ENCODE measurements at regions not wholly inside any gene's neighbourhood (a gene's known extent, or its start where the extent isn't known, plus 50 kb on each side); places are given as distances from the start of the nearest gene placed in this dataset.

DNA sequence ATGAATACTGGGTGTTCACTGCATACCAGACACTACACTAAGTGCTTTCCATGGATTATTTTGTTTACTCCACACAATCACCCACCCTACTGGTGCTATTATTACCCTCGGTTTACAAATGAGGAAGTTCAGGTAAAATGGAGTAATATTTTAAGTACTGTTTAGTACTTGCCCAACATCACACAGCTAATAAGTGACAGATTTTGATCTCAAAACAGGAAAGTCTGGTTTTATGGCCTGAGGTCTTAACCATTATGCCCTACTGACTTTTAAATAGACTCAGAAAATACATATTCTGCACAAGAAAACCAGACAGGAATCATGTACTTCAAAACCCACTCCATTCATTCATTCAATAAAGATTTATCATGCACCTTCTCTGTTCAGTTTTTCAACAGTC, 431.0 kb upstream of the TLE4 start:
- no peak overlapping the region for H3K9ac ChIP-seq (ENCODE audit: low read depth in 2 of 2, low read length in 2 of 2)
- no peaks in the 10 kb centered on the region for H3K27me3 ChIP-seq
- H3K4me3 ChIP-seq = no peak overlapping the region
- intact Hi-C loops (cut with DNase I) = no loop called here
- no peaks in the 10 kb centered on the region for H3K9me3 ChIP-seq
- H3K27ac ChIP-seq = no peak overlapping the region
- TF ChIP-seq, protein P1, sequence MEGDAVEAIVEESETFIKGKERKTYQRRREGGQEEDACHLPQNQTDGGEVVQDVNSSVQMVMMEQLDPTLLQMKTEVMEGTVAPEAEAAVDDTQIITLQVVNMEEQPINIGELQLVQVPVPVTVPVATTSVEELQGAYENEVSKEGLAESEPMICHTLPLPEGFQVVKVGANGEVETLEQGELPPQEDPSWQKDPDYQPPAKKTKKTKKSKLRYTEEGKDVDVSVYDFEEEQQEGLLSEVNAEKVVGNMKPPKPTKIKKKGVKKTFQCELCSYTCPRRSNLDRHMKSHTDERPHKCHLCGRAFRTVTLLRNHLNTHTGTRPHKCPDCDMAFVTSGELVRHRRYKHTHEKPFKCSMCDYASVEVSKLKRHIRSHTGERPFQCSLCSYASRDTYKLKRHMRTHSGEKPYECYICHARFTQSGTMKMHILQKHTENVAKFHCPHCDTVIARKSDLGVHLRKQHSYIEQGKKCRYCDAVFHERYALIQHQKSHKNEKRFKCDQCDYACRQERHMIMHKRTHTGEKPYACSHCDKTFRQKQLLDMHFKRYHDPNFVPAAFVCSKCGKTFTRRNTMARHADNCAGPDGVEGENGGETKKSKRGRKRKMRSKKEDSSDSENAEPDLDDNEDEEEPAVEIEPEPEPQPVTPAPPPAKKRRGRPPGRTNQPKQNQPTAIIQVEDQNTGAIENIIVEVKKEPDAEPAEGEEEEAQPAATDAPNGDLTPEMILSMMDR (IDR thresholded peaks at IDR 0.05) = no peak
- DNase-seq = no peak
- H3K36me3 ChIP-seq = no peaks in the 10 kb centered on the region
- no peaks in the 10 kb centered on the region for H3K4me1 ChIP-seq

DNA sequence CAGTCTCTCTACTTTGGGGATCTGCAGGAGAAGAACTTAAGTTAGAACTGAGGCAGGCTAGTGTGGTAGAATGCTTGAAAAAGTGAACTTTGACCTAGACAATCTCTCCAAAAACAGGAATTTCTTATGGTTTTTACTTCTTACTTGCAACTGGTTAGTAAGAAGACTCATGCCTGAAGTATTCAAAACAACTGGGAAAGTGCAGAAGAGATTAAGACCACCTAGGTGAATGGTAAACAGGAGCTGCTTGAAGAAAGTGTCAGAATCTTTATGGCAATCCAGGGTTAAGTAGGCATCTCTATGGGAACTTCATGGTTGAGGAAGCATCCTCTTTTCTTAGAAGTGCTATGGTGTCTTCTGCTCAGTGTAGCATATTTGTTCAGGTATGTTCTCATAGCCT, 428.6 kb upstream of the TLE4 start:
- no peak overlapping the region for H3K4me3 ChIP-seq
- H3K9ac ChIP-seq (ENCODE audit: low read depth in 2 of 2, low read length in 2 of 2) = no peak overlapping the region
- DNase-seq = no peak
- no peaks in the 10 kb centered on the region for H3K36me3 ChIP-seq
- no peak overlapping the region for H3K27ac ChIP-seq
- intact Hi-C loops (cut with DNase I) = no loop called here
- H3K27me3 ChIP-seq = no peaks in the 10 kb centered on the region
- no peaks in the 10 kb centered on the region for H3K4me1 ChIP-seq
- TF ChIP-seq, protein P1 (IDR thresholded peaks at IDR 0.05) = no peak
- H3K9me3 ChIP-seq = no peaks in the 10 kb centered on the region

DNA sequence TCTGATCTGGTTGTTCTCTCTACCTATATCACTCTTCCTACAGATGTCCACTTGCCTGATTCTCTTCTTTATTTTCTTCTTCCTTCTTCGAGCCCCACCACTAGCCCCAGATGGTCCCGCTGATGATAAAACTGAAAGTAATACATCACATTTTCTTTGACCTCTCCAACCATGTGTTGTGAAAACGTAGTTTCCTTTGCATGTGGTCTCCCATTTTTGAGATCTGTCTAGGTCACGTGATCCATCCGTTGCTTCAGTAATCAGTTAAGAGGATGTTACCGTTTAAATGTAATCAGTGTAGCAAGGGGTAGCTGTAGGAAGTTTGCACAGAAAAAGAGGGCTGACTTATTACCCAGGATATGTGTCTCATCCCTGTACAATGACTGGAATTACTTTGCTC, 426.3 kb upstream of the TLE4 start:
- Histone ChIP-seq H3K4me3 (no peak overlapping the region), H3K9ac (ENCODE audit: low read depth in 2 of 2, low read length in 2 of 2) (no peak overlapping the region), H3K9me3 (no peaks in the 10 kb centered on the region), H3K27ac (no peak overlapping the region), H3K27me3 (no peaks in the 10 kb centered on the region), H3K4me1 (no peaks in the 10 kb centered on the region), H3K36me3 (no peaks in the 10 kb centered on the region)
- TF ChIP-seq, protein P1 (IDR thresholded peaks at IDR 0.05) = no peak
- no peak for DNase-seq
- intact Hi-C loops (cut with DNase I) = no loop called here

DNA sequence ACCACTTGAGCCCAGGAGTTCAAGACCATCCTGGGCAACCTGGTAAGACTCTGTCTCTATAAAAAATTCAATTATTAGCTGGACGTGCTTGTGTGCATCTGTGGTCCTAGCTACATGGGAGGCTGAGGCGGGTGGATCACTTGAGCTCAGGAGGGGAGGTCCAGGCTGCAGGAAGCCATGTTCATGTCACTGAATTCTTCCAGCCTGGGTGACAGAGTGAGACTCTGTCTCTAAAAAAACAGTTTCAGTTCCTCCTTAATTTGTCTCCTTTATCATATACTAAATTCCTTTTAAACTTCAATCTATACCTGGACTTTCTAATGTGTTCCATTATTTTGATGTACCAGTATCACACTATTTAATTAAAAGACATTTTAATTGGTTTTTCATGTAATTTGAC, 422.2 kb upstream of the TLE4 start:
- Histone ChIP-seq H3K9me3 (no peaks in the 10 kb centered on the region), H3K27ac (no peak overlapping the region), H3K9ac (ENCODE audit: low read depth in 2 of 2, low read length in 2 of 2) (no peak overlapping the region), H3K36me3 (no peaks in the 10 kb centered on the region), H3K4me1 (no peaks in the 10 kb centered on the region), H3K27me3 (no peaks in the 10 kb centered on the region), H3K4me3 (no peak overlapping the region)
- TF ChIP-seq, protein P1 (IDR thresholded peaks at IDR 0.05) = no peak
- no peak for DNase-seq
- intact Hi-C loops (cut with DNase I) = no loop called here

DNA sequence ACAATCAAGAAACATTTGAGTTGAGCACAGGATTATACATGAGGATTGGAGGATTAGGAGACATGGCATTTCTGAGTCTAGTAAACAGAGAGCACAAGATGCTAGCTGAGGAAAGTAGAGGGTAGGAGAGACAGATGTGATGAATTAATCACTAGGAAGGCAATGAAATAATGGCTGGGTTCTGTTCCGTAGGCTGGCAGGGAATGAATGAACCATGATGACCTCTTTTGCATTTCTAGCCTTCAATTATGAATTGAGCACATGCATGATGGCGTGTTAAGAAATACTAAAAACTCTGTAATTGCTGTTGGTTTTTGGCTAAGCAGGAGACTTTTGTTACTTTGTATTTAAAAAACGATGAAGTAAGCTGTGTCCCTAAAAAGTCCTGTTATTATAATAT, 420.0 kb upstream of the TLE4 start:
- H3K27me3 ChIP-seq = no peaks in the 10 kb centered on the region
- H3K4me1 ChIP-seq = no peaks in the 10 kb centered on the region
- DNase-seq = no peak
- intact Hi-C loops (cut with DNase I) = no loop called here
- no peaks in the 10 kb centered on the region for H3K36me3 ChIP-seq
- H3K4me3 ChIP-seq = no peak overlapping the region
- TF ChIP-seq, protein P1 (IDR thresholded peaks at IDR 0.05) = no peak
- H3K27ac ChIP-seq = no peak overlapping the region
- no peak overlapping the region for H3K9ac ChIP-seq (ENCODE audit: low read depth in 2 of 2, low read length in 2 of 2)
- H3K9me3 ChIP-seq = no peaks in the 10 kb centered on the region

DNA sequence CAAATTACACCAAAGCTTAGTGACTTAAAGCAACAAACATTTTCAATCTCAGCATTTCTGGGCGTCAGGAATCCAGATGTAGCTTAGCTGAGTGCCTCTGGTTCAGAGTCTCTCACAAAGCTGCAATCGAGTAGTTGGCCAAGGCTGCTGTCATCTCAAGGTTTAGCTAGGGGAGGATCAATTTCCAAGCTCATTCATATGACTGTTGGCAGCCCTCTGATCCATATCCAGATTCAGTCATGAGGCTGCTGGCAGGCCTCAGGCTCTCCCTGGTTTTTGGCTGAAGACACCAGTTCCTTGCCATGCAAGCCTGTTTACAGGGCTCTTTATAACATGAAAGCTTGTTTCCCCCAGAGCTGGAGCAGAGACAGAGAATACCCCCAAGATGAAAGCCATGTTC, 419.5 kb upstream of the TLE4 start:
- TF ChIP-seq, protein P1 (IDR thresholded peaks at IDR 0.05) = no peak
- H3K4me1 ChIP-seq = no peaks in the 10 kb centered on the region
- intact Hi-C loops (cut with DNase I) = no loop called here
- no peak overlapping the region for H3K27ac ChIP-seq
- H3K9ac ChIP-seq (ENCODE audit: low read depth in 2 of 2, low read length in 2 of 2) = no peak overlapping the region
- H3K9me3 ChIP-seq = no peaks in the 10 kb centered on the region
- H3K4me3 ChIP-seq = no peak overlapping the region
- DNase-seq = no peak
- no peaks in the 10 kb centered on the region for H3K36me3 ChIP-seq
- no peaks in the 10 kb centered on the region for H3K27me3 ChIP-seq

Measured in colonic mucosa (tissue), 4 donors.